HEK293T (cell line): ENCODE measurements at regions not wholly inside any gene's neighbourhood (a gene's known extent, or its start where the extent isn't known, plus 50 kb on each side); places are given as distances from the start of the nearest gene placed in this dataset.

ENCODE experiments used
- BHLHE40 ChIP-seq: fragments of 450-650 bp; IDR thresholded peaks from 2 replicates; pipeline ENCODE4 v1.6.1; 2016; ENCODE audit warnings: mild to moderate bottlenecking, moderate library complexity, borderline replicate concordance
- ELF4 ChIP-seq: fragments of 450-650 bp; IDR thresholded peaks from 2 replicates; pipeline ENCODE4 v1.6.1; 2017; ENCODE audit warnings: antibody characterized with exemption
- FOXK2 ChIP-seq: fragments of 450-650 bp; IDR thresholded peaks from 2 replicates; pipeline ENCODE4 v1.6.1; 2016; ENCODE audit warnings: mild to moderate bottlenecking
- FOXM1 ChIP-seq: fragments of 450-650 bp; IDR thresholded peaks from 2 replicates; pipeline ENCODE4 v1.6.1; 2017; ENCODE audit warnings: mild to moderate bottlenecking, borderline replicate concordance
- NFRKB ChIP-seq: fragments of 450-650 bp; IDR thresholded peaks from 2 replicates; pipeline ENCODE4 v1.6.1; 2016; ENCODE audit warnings: mild to moderate bottlenecking, moderate library complexity
- SP1 ChIP-seq: fragments of 450-650 bp; IDR thresholded peaks from 2 replicates; pipeline ENCODE4 v1.6.1; 2017
- TARDBP ChIP-seq: fragments of 450-650 bp; IDR thresholded peaks from 2 replicates; pipeline ENCODE4 v1.6.1; 2016

- TF ChIP-seq SP1 (no peak), ELF4 (no peak), FOXM1 (no peak), BHLHE40 (no peak), TARDBP (no peak), NFRKB (no peak), FOXK2 (no peak)
Observed at GRCh38 chr11:119974467-119974866, 163.4 kb downstream of the TRIM29 start.
